PC-9 (cell line): ENCODE measurements at regions not wholly inside any gene's neighbourhood (a gene's known extent, or its start where the extent isn't known, plus 50 kb on each side); places are given as distances from the start of the nearest gene placed in this dataset.

Experiments used
- BruUV-seq: library from RNA; stranded (reverse); fragments of 400-500 nt; replicated peaks from 2 replicates; lab custom pipeline; 2021; lab: Mats Ljungman, UMichigan
- CTCF ChIA-PET: fragments of 300-600 bp; sonication (Branson Sonifier 250); formaldehyde crosslinking; loops from one replicate; lab custom pipeline; 2022; ENCODE audit warnings: antibody characterized with exemption; lab: Charles Lee
- POLR2A ChIA-PET: fragments of 300-600 bp; sonication (Branson Sonifier 250); formaldehyde crosslinking; loops from one replicate; lab custom pipeline; 2022; ENCODE audit warnings: antibody characterized with exemption; ENCODE audit not compliant: unreplicated experiment; lab: Charles Lee
- DNase-seq, 2 experiments: peaks; one replicate each; pipeline versions ENCODE4 v3.0.0 to v3.0.0-alpha.2; 2015 to 2022; ENCODE audit warnings: mixed read lengths in 1 of 2
- H2AFZ ChIP-seq: fragments of 200-600 bp; sonication (generic); 2 replicates; pipeline ENCODE4 v1.8.1; 2017; ENCODE audit warnings: antibody characterized with exemption
- H3F3A ChIP-seq: fragments of 200-600 bp; sonication (generic); 2 replicates; pipeline ENCODE4 v1.8.1; 2017; ENCODE audit warnings: antibody characterized with exemption, mild to moderate bottlenecking, low read depth; ENCODE audit not compliant: insufficient read depth
- H3K27ac ChIP-seq: fragments of 200-600 bp; sonication (generic); 2 replicates; pipeline ENCODE4 v1.6.1; 2016; ENCODE audit warnings: mixed run types
- H3K27me3 ChIP-seq: fragments of 200-600 bp; sonication (generic); 2 replicates; pipeline ENCODE4 v1.6.1; 2016; ENCODE audit warnings: low read depth, mixed run types; ENCODE audit not compliant: insufficient read depth
- H3K36me3 ChIP-seq: fragments of 200-600 bp; sonication (generic); 2 replicates; pipeline ENCODE4 v1.6.1; 2016; ENCODE audit warnings: low read depth, mixed run types
- H3K4me1 ChIP-seq: fragments of 200-600 bp; sonication (generic); replicated peaks from 2 replicates; pipeline ENCODE4 v1.6.1; 2016; ENCODE audit warnings: mixed run types; ENCODE audit not compliant: insufficient read depth
- H3K4me2 ChIP-seq: fragments of 200-600 bp; sonication (generic); 2 replicates; pipeline ENCODE4 v1.6.1; 2017; ENCODE audit warnings: mixed run types
- H3K4me3 ChIP-seq: fragments of 200-600 bp; sonication (generic); 2 replicates; pipeline ENCODE4 v1.6.1; 2016; ENCODE audit warnings: mixed run types
- H3K79me2 ChIP-seq: fragments of 200-600 bp; sonication (generic); 2 replicates; pipeline ENCODE4 v1.6.1; 2017; ENCODE audit warnings: low read depth, mixed run types
- H3K9me2 ChIP-seq: fragments of 200-600 bp; sonication (generic); 2 replicates; pipeline ENCODE4 v1.8.1; 2017; ENCODE audit warnings: mild to moderate bottlenecking; ENCODE audit not compliant: insufficient read depth
- H3K9me3 ChIP-seq: fragments of 200-600 bp; sonication (generic); 2 replicates; pipeline ENCODE4 v1.8.1; 2016; ENCODE audit warnings: low read depth; ENCODE audit not compliant: insufficient read depth
- H4K20me1 ChIP-seq: fragments of 200-600 bp; sonication (generic); 2 replicates; pipeline ENCODE4 v1.8.1; 2017; ENCODE audit not compliant: insufficient read depth
- CTCF ChIP-seq: fragments of 200-600 bp; sonication (generic); conservative IDR thresholded peaks from 2 replicates; pipeline ENCODE4 v1.6.1; 2017; ENCODE audit warnings: mixed run types, antibody characterized with exemption, mild to moderate bottlenecking, moderate library complexity
- EZH2 ChIP-seq: fragments of 200-600 bp; sonication (generic); IDR thresholded peaks from 2 replicates; pipeline ENCODE4 v1.8.0; 2017; ENCODE audit warnings: antibody characterized with exemption, low read depth
- intact Hi-C: fragments of 100-400 bp; cut with micrococcal nuclease; formaldehyde crosslinking; loops from one replicate; pipeline ENCODE4 v1.10.0; 2022; ENCODE audit not compliant: unreplicated experiment

GRCh38 chr22:47846206-47846605, 1083.8 kb downstream of the TBC1D22A start:
- intact Hi-C loops, result no loop called here
- H4K20me1 ChIP-seq, result no peaks in the 10 kb centered on the region
- no peaks in the 10 kb centered on the region for H3K9me3 ChIP-seq
- no peaks in the 10 kb centered on the region for H3K9me2 ChIP-seq
- H3F3A ChIP-seq, result no peaks in the 10 kb centered on the region
- no peak overlapping the region for H2AFZ ChIP-seq
- no peak overlapping the region for H3K4me3 ChIP-seq
- no peaks in the 10 kb centered on the region for H3K27me3 ChIP-seq
- H3K27ac ChIP-seq, result no peak overlapping the region
- no TSS peak for BruUV-seq
- TF ChIP-seq CTCF (no peak), EZH2 (no peak)
- H3K36me3 ChIP-seq, result no peaks in the 10 kb centered on the region
- H3K4me1 ChIP-seq, result no peaks in the 10 kb centered on the region
- no peaks in the 10 kb centered on the region for H3K79me2 ChIP-seq
- ChIA-PET POLR2A (no interaction called here), CTCF (no interaction called here)
- DNase-seq, result no peak
- no peak overlapping the region for H3K4me2 ChIP-seq

GRCh38 chr22:47842119-47842518, 1079.7 kb downstream of the TBC1D22A start:
- ChIA-PET POLR2A (no interaction called here), CTCF (no interaction called here)
- H3K27me3 ChIP-seq, result no peaks in the 10 kb centered on the region
- no peak overlapping the region for H3K4me2 ChIP-seq
- no peaks in the 10 kb centered on the region for H3K9me2 ChIP-seq
- H3F3A ChIP-seq, result no peaks in the 10 kb centered on the region
- no TSS peak for BruUV-seq
- no peak overlapping the region for H2AFZ ChIP-seq
- intact Hi-C loops, result no loop called here
- no peaks in the 10 kb centered on the region for H3K4me1 ChIP-seq
- TF ChIP-seq EZH2 (no peak), CTCF (no peak)
- H4K20me1 ChIP-seq, result no peaks in the 10 kb centered on the region
- H3K36me3 ChIP-seq, result no peaks in the 10 kb centered on the region
- H3K4me3 ChIP-seq, result no peak overlapping the region
- DNase-seq, result no peak
- H3K27ac ChIP-seq, result no peak overlapping the region
- no peaks in the 10 kb centered on the region for H3K9me3 ChIP-seq
- no peaks in the 10 kb centered on the region for H3K79me2 ChIP-seq

- no TSS peak for BruUV-seq
- Histone ChIP-seq H3K36me3 (no peaks in the 10 kb centered on the region), H2AFZ (no peak overlapping the region), H3K27me3 (no peaks in the 10 kb centered on the region), H3K4me2 (no peak overlapping the region), H3F3A (peaks cover 7% of the 10 kb centered on the region; the same call in 1 of the 2 replicates), H3K4me3 (no peak overlapping the region), H3K4me1 (peaks cover 6% of the 10 kb centered on the region), H3K27ac (no peak overlapping the region), H3K9me2 (no peaks in the 10 kb centered on the region), H3K79me2 (no peaks in the 10 kb centered on the region), H3K9me3 (no peaks in the 10 kb centered on the region), H4K20me1 (no peaks in the 10 kb centered on the region)
- intact Hi-C loops, result no loop called here
- TF ChIP-seq EZH2 (no peak), CTCF (no peak)
- CTCF ChIA-PET, result no interaction called here
- DNase-seq, result no peak
- POLR2A ChIA-PET, result no interaction called here
Measured at GRCh38 chr22:47841156-47841555, 1078.7 kb downstream of the TBC1D22A start.
